ENCODE measurements at regions not wholly inside any gene's neighbourhood (a gene's known extent, or its start where the extent isn't known, plus 50 kb on each side); places are given as distances from the start of the nearest gene placed in this dataset.

- H3K4me3 Mint-ChIP-seq = no peak overlapping the region
- no peak overlapping the region for H3K27ac Mint-ChIP-seq
- H3K27me3 Mint-ChIP-seq = peaks cover 0 to 7% of the 10 kb centered on the region in 2 donors
- H3K9me3 Mint-ChIP-seq = peaks cover 6% of the 10 kb centered on the region
- H3K36me3 Mint-ChIP-seq = no peaks in the 10 kb centered on the region
- ATAC-seq = no peak
- no peak for DNase-seq (ENCODE audit: low spot score)
- H3K4me1 Mint-ChIP-seq (ENCODE audit: low read depth in 2 of 2) = no peaks in the 10 kb centered on the region
These were observed 339.2 kb upstream of the NECTIN3 start for GRCh38 chr3:110732420-110732819.

GRCh38 chr3:110733045-110733444, 338.6 kb upstream of the NECTIN3 start:
- H3K4me3 Mint-ChIP-seq = no peak overlapping the region
- H3K27ac Mint-ChIP-seq = no peak overlapping the region
- no peaks in the 10 kb centered on the region for H3K4me1 Mint-ChIP-seq (ENCODE audit: low read depth in 2 of 2)
- no peak for DNase-seq (ENCODE audit: low spot score)
- no peaks in the 10 kb centered on the region for H3K36me3 Mint-ChIP-seq
- H3K27me3 Mint-ChIP-seq = peaks cover 0 to 7% of the 10 kb centered on the region in 2 donors
- peaks cover 6% of the 10 kb centered on the region for H3K9me3 Mint-ChIP-seq
- no peak for ATAC-seq

- Mint-ChIP-seq H3K27ac (no peak overlapping the region), H3K4me3 (no peak overlapping the region), H3K36me3 (no peaks in the 10 kb centered on the region), H3K4me1 (ENCODE audit: low read depth in 2 of 2) (no peaks in the 10 kb centered on the region), H3K27me3 (no peaks in the 10 kb centered on the region), H3K9me3 (peaks cover 6% of the 10 kb centered on the region)
- no peak for DNase-seq (ENCODE audit: low spot score)
- ATAC-seq = no peak
These were observed 337.1 kb upstream of the NECTIN3 start for GRCh38 chr3:110734524-110734923.

GRCh38 chr3:110736332-110736731, 335.3 kb upstream of the NECTIN3 start:
- H3K36me3 Mint-ChIP-seq = no peaks in the 10 kb centered on the region
- no peak overlapping the region for H3K27ac Mint-ChIP-seq
- peaks cover 3% of the 10 kb centered on the region for H3K9me3 Mint-ChIP-seq
- H3K27me3 Mint-ChIP-seq = no peaks in the 10 kb centered on the region
- no peaks in the 10 kb centered on the region for H3K4me1 Mint-ChIP-seq (ENCODE audit: low read depth in 2 of 2)
- DNase-seq (ENCODE audit: low spot score) (no peak), ATAC-seq (no peak)
- H3K4me3 Mint-ChIP-seq = no peak overlapping the region

GRCh38 chr3:110738531-110738930, 333.1 kb upstream of the NECTIN3 start:
- no peak for ATAC-seq
- Mint-ChIP-seq H3K4me3 (no peak overlapping the region), H3K4me1 (ENCODE audit: low read depth in 2 of 2) (no peaks in the 10 kb centered on the region), H3K27me3 (no peaks in the 10 kb centered on the region), H3K36me3 (no peaks in the 10 kb centered on the region), H3K9me3 (peaks cover 3% of the 10 kb centered on the region), H3K27ac (no peak overlapping the region)
- no peak for DNase-seq (ENCODE audit: low spot score)

- no peak for DNase-seq (ENCODE audit: low spot score)
- Mint-ChIP-seq H3K27me3 (no peaks in the 10 kb centered on the region), H3K4me1 (ENCODE audit: low read depth in 2 of 2) (no peaks in the 10 kb centered on the region), H3K4me3 (no peak overlapping the region), H3K9me3 (no peaks in the 10 kb centered on the region), H3K36me3 (no peaks in the 10 kb centered on the region), H3K27ac (no peak overlapping the region)
- ATAC-seq = no peak
These were observed 329.7 kb upstream of the NECTIN3 start for GRCh38 chr3:110741891-110742290.

- peaks cover 3% of the 10 kb centered on the region for H3K9me3 Mint-ChIP-seq
These were observed 328.4 kb upstream of the NECTIN3 start for GRCh38 chr3:110743202-110743601.

GRCh38 chr3:110743984-110744383, 327.6 kb upstream of the NECTIN3 start:
- Mint-ChIP-seq H3K27ac (no peak overlapping the region), H3K36me3 (no peaks in the 10 kb centered on the region), H3K27me3 (no peaks in the 10 kb centered on the region), H3K9me3 (peaks cover 3% of the 10 kb centered on the region), H3K4me1 (ENCODE audit: low read depth in 2 of 2) (no peaks in the 10 kb centered on the region), H3K4me3 (no peak overlapping the region)
- ATAC-seq (no peak), DNase-seq (ENCODE audit: low spot score) (no peak)

More at GRCh38 chr3:110743202-110743601, 328.4 kb upstream of the NECTIN3 start:
- H3K4me3 Mint-ChIP-seq = no peak overlapping the region
- no peaks in the 10 kb centered on the region for H3K4me1 Mint-ChIP-seq (ENCODE audit: low read depth in 2 of 2)
- ATAC-seq = no peak
- DNase-seq (ENCODE audit: low spot score) = no peak
- H3K27me3 Mint-ChIP-seq = no peaks in the 10 kb centered on the region
- no peaks in the 10 kb centered on the region for H3K36me3 Mint-ChIP-seq
- H3K27ac Mint-ChIP-seq = no peak overlapping the region

GRCh38 chr3:110744723-110745122, 326.9 kb upstream of the NECTIN3 start:
- H3K27ac Mint-ChIP-seq = no peak overlapping the region
- no peaks in the 10 kb centered on the region for H3K4me1 Mint-ChIP-seq (ENCODE audit: low read depth in 2 of 2)
- DNase-seq (ENCODE audit: low spot score) (no peak), ATAC-seq (no peak)
- H3K4me3 Mint-ChIP-seq = no peak overlapping the region
- H3K36me3 Mint-ChIP-seq = no peaks in the 10 kb centered on the region
- peaks cover 3% of the 10 kb centered on the region for H3K9me3 Mint-ChIP-seq
- no peaks in the 10 kb centered on the region for H3K27me3 Mint-ChIP-seq

- no peak overlapping the region for H3K4me3 Mint-ChIP-seq
- H3K27ac Mint-ChIP-seq = no peak overlapping the region
- peaks cover 3% of the 10 kb centered on the region for H3K9me3 Mint-ChIP-seq
- ATAC-seq (no peak), DNase-seq (ENCODE audit: low spot score) (no peak)
- no peaks in the 10 kb centered on the region for H3K27me3 Mint-ChIP-seq
- H3K36me3 Mint-ChIP-seq = no peaks in the 10 kb centered on the region
- no peaks in the 10 kb centered on the region for H3K4me1 Mint-ChIP-seq (ENCODE audit: low read depth in 2 of 2)
These were observed 322.6 kb upstream of the NECTIN3 start for GRCh38 chr3:110749006-110749405.

GRCh38 chr3:110750201-110750600, 321.4 kb upstream of the NECTIN3 start:
- no peak overlapping the region for H3K27ac Mint-ChIP-seq
- no peak overlapping the region for H3K4me3 Mint-ChIP-seq
- no peaks in the 10 kb centered on the region for H3K27me3 Mint-ChIP-seq
- DNase-seq (ENCODE audit: low spot score) (no peak), ATAC-seq (no peak)
- peaks cover 3% of the 10 kb centered on the region for H3K9me3 Mint-ChIP-seq
- no peaks in the 10 kb centered on the region for H3K36me3 Mint-ChIP-seq
- no peaks in the 10 kb centered on the region for H3K4me1 Mint-ChIP-seq (ENCODE audit: low read depth in 2 of 2)

- no peak overlapping the region for H3K27ac Mint-ChIP-seq
- H3K4me1 Mint-ChIP-seq (ENCODE audit: low read depth in 2 of 2) = no peaks in the 10 kb centered on the region
- H3K9me3 Mint-ChIP-seq = no peaks in the 10 kb centered on the region
- no peak overlapping the region for H3K4me3 Mint-ChIP-seq
- no peak for DNase-seq (ENCODE audit: low spot score)
- no peaks in the 10 kb centered on the region for H3K27me3 Mint-ChIP-seq
- H3K36me3 Mint-ChIP-seq = no peaks in the 10 kb centered on the region
- no peak for ATAC-seq
These were observed 319.3 kb upstream of the NECTIN3 start for GRCh38 chr3:110752307-110752706.

- DNase-seq (ENCODE audit: low spot score) = no peak
- no peaks in the 10 kb centered on the region for H3K4me1 Mint-ChIP-seq (ENCODE audit: low read depth in 2 of 2)
- no peak overlapping the region for H3K27ac Mint-ChIP-seq
- no peaks in the 10 kb centered on the region for H3K9me3 Mint-ChIP-seq
- ATAC-seq = no peak
- no peak overlapping the region for H3K4me3 Mint-ChIP-seq
- H3K36me3 Mint-ChIP-seq = no peaks in the 10 kb centered on the region
- H3K27me3 Mint-ChIP-seq = no peaks in the 10 kb centered on the region
These were observed 318.1 kb upstream of the NECTIN3 start for GRCh38 chr3:110753516-110753915.

GRCh38 chr3:110754212-110754916, 317.3 kb upstream of the NECTIN3 start:
- DNase-seq (ENCODE audit: low spot score) = no peak
- no peaks in the 10 kb centered on the region for H3K9me3 Mint-ChIP-seq
- ATAC-seq = no peak
- no peak overlapping the region for H3K4me3 Mint-ChIP-seq
- H3K36me3 Mint-ChIP-seq = no peaks in the 10 kb centered on the region
- no peaks in the 10 kb centered on the region for H3K27me3 Mint-ChIP-seq
- H3K27ac Mint-ChIP-seq = no peak overlapping the region
- no peaks in the 10 kb centered on the region for H3K4me1 Mint-ChIP-seq (ENCODE audit: low read depth in 2 of 2)

GRCh38 chr3:110755345-110755744, 316.3 kb upstream of the NECTIN3 start:
- Mint-ChIP-seq H3K27ac (no peak overlapping the region), H3K36me3 (no peaks in the 10 kb centered on the region), H3K4me3 (no peak overlapping the region), H3K27me3 (no peaks in the 10 kb centered on the region), H3K9me3 (peaks cover 3% of the 10 kb centered on the region), H3K4me1 (ENCODE audit: low read depth in 2 of 2) (no peaks in the 10 kb centered on the region)
- DNase-seq (ENCODE audit: low spot score) (no peak), ATAC-seq (no peak)
